ENCODE measurements at regions not wholly inside any gene's neighbourhood (a gene's known extent, or its start where the extent isn't known, plus 50 kb on each side); places are given as distances from the start of the nearest gene placed in this dataset.
"Not testable (repeated sequence)": the region's sequence is repeated elsewhere in the genome, so short reads cannot be mapped to it uniquely, and the experiment has no call there.

DNA sequence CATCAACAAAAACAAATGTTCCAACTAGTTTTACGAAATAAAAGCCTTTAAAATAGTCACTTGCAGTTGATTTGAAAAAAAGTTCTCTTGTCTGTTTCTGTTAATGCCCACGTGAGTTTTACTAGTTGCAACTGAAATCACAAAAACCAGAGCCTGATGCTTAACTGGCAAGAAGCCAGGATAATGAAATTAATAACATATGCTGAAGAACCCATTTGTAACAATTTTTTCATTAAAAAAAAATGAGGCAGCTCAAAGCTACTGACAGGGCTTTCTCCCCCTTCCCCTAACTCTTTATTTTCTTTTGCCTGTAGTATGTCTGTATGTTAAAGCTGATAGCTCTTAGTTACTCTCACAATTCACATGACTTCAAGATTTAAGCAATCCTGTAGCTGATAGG, 132.7 kb upstream of the EYA4 start:
- DNase-seq (ENCODE audit: low spot score): no peak

- no peak for DNase-seq (ENCODE audit: low spot score)
Observed at GRCh38 chr6:133114973-133115372, 126.2 kb upstream of the EYA4 start.

GRCh38 chr6:133115946-133116345, 125.2 kb upstream of the EYA4 start:
- no peak for DNase-seq (ENCODE audit: low spot score)

GRCh38 chr6:133128191-133128590, 113.0 kb upstream of the EYA4 start:
- DNase-seq (ENCODE audit: low spot score): no peak

GRCh38 chr6:133129556-133129955, 111.6 kb upstream of the EYA4 start:
- DNase-seq (ENCODE audit: low spot score): no peak

- peak; percentile 68 for DNase-seq (ENCODE audit: low spot score)
Observed at GRCh38 chr6:133130863-133131262, 110.3 kb upstream of the EYA4 start.

DNA sequence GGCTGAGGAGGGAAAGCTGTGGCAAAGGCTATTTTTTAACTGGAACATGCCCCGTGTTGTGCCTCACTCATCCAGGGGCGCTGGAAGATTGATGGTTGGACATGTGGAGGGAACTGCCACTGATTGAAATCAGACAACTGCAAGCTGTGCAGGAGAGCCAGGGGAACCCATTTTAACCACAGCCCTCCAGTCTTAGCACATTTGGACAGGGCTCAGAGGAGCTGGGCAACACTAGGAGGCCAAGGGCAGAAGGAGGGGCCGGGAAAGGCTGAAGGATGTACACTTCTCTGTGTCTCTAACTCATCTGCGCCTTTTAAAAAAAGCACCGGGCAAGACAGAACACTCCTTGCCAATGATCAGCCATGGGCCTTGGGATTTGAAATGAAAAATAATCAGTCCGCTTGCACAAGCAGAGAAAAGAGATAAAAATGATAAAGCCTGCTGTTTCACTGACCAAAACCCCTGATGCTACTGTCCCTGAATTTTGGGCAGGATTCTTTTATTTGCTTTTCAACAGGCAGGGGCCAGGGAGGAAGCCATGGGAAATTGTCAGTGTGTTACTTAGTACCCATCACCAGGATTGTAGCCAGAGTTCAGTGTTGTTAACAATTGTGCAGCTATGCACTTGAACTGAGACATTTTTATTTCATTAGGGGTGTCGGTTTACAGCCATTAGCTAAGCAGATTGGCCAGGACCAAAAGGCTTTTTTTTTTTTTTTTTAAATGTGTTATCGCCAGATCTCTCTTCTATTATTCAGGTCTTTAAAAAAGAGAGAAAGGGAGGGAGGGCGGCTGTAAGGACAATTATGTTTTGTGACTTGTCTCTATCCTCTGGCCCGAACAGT, 109.3 kb upstream of the EYA4 start:
- no peak for DNase-seq (ENCODE audit: low spot score)

- DNase-seq (ENCODE audit: low spot score): no peak
Observed at GRCh38 chr6:133132466-133132971, 108.6 kb upstream of the EYA4 start.

- DNase-seq (ENCODE audit: low spot score): no peak
Observed at GRCh38 chr6:133136177-133136880, 104.8 kb upstream of the EYA4 start.

- not testable (repeated sequence) for DNase-seq (ENCODE audit: low spot score)
Observed at GRCh38 chr6:133147470-133148184, 93.5 kb upstream of the EYA4 start.

- no peak for DNase-seq (ENCODE audit: low spot score)
Observed at GRCh38 chr6:133156689-133157088, 84.5 kb upstream of the EYA4 start.

- DNase-seq (ENCODE audit: low spot score): no peak
Observed at GRCh38 chr6:133157995-133158394, 83.2 kb upstream of the EYA4 start.

GRCh38 chr6:133159255-133159795, 81.8 kb upstream of the EYA4 start:
- DNase-seq (ENCODE audit: low spot score): no peak

GRCh38 chr6:133160536-133160935, 80.6 kb upstream of the EYA4 start:
- DNase-seq (ENCODE audit: low spot score): no peak

DNA sequence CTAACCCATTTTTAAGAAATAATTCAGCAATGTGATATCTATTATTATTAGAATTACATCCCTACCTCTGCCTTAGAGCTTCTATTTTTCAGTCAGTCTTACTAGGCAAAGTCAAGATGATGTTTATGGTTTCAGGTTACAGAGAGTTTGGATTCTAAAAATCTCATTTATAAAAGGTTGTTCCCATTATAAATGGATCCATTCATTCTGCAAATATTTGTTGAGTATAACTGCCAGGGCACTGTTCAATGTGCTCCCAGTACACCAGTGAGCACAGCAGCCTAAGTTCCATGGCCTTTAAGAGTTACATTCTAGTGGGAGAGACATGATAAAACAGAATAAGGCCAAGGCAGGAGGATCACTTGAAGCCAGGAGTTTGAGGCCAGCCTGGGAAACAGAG, 75.9 kb upstream of the EYA4 start:
- DNase-seq (ENCODE audit: low spot score): no peak

DNA sequence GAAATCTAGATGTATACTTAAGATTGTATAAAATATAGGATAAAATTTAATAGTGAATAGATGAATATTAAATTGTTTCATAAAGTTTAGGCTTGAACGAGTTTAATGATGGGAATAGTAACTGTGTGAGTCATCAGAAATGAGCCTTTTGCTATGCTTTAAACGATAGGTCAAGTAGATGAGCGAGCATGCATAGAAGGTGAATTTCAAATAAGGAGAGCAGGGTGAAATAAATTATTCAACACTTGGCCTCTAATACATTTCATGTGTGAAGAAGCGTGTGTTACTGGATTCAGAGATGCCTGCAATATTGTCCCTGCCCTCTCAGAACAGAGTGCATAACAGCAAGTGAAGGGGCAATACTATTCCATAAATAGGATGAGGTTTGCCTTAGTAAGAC, 74.4 kb upstream of the EYA4 start:
- DNase-seq (ENCODE audit: low spot score): no peak

GRCh38 chr6:133169901-133170300, 71.3 kb upstream of the EYA4 start:
- DNase-seq (ENCODE audit: low spot score): no peak

GRCh38 chr6:133170602-133171001, 70.6 kb upstream of the EYA4 start:
- DNase-seq (ENCODE audit: low spot score): no peak

GRCh38 chr6:133171989-133172604, 69.1 kb upstream of the EYA4 start:
- no peak for DNase-seq (ENCODE audit: low spot score)

DNA sequence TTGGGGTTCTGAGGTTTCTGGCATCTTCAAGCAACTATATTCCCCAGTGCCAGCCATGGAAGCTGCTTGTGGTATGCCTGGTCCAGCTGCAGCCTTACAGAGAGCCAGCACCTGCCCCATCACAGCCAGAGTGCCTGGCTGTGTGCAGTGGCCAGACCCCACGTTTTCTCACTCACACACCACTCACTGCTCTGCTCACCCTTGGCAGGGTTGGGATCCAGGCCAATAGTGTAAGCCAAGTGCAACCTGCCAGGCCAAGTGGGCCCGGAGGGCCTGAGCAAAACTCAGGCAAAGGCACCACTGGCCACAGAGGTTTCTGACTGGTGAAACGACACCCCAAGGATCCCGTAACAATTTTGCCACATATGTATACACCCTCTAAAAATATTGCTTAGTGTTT, 67.9 kb upstream of the EYA4 start:
- no peak for DNase-seq (ENCODE audit: low spot score)

- DNase-seq (ENCODE audit: low spot score): no peak
Observed at GRCh38 chr6:133179481-133179880, 61.7 kb upstream of the EYA4 start.

DNA sequence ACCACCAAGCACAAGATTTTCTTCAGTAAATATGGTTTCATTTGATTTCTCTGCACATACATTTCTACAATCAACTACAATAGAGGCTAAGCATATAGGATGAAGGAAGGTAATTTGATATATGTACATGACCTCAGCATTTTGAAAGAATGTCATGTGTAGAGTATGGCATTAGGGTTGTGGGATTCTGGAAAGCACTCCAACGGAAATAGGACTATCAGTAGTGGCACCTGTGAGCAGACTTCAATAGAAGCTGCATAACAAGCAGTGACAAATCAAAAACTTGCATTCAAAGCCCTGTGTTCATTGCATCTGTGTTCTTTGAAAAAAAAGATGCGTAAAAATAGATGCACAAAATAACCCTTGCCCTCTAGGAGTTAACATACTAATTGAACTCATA, 57.5 kb upstream of the EYA4 start:
- no peak for DNase-seq (ENCODE audit: low spot score)

Measured in Ammon's horn (tissue), 1 donor.